MM.1S (cell line): ENCODE measurements at regions not wholly inside any gene's neighbourhood (a gene's known extent, or its start where the extent isn't known, plus 50 kb on each side); places are given as distances from the start of the nearest gene placed in this dataset.

ENCODE experiments used
- EZH2 ChIP-seq: fragments of 300-600 bp; sonication (generic); optimal IDR thresholded peaks from 2 replicates; pipeline ENCODE3; 2017; ENCODE audit warnings: low read depth, mild to moderate bottlenecking, antibody characterized with exemption, low read length, mixed read lengths
- EZH2phosphoT487 ChIP-seq: fragments of 300-600 bp; sonication (generic); IDR thresholded peaks from 2 replicates; pipeline ENCODE4 v1.6.1; 2018; ENCODE audit warnings: antibody characterized with exemption, low read length
- TF ChIP-seq, protein P1 (sequence below): fragments of 300-600 bp; sonication (generic); IDR thresholded peaks from 2 replicates; pipeline ENCODE4 v1.5.1; 2016; ENCODE audit warnings: antibody characterized with exemption, low read length, mixed read lengths

DNA sequence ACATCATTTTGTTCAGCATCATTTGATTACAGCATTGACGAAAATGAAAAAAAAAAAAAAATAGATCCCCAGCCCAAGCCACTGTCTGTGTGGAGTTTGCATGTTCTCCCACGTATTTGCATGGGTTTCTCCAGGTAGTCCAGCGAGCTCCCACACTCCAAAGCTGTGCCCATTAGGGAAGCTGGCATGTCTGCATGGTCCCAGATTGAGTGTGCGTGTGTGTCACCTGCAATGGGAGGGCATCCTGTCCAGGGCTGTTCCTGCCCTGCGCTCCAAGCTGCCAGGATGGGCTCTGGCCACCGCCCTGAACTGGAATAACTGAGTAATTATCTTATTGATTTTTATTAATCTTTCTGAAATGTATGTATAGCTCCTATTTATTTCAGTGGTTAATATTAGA, 88.6 kb downstream of the KLF12 start:
- TF ChIP-seq, protein P1, sequence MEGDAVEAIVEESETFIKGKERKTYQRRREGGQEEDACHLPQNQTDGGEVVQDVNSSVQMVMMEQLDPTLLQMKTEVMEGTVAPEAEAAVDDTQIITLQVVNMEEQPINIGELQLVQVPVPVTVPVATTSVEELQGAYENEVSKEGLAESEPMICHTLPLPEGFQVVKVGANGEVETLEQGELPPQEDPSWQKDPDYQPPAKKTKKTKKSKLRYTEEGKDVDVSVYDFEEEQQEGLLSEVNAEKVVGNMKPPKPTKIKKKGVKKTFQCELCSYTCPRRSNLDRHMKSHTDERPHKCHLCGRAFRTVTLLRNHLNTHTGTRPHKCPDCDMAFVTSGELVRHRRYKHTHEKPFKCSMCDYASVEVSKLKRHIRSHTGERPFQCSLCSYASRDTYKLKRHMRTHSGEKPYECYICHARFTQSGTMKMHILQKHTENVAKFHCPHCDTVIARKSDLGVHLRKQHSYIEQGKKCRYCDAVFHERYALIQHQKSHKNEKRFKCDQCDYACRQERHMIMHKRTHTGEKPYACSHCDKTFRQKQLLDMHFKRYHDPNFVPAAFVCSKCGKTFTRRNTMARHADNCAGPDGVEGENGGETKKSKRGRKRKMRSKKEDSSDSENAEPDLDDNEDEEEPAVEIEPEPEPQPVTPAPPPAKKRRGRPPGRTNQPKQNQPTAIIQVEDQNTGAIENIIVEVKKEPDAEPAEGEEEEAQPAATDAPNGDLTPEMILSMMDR = no peak
- TF ChIP-seq EZH2 (no peak), EZH2phosphoT487 (no peak)
